CD4-positive, alpha-beta T cell treated with Interleukin-10 for 1 hour (primary cell): ENCODE measurements at regions not wholly inside any gene's neighbourhood (a gene's known extent, or its start where the extent isn't known, plus 50 kb on each side); places are given as distances from the start of the nearest gene placed in this dataset.

Experiments used
- DNase-seq: peaks from one replicate; pipeline ENCODE4 v3.0.0-alpha.2; 2020

DNA sequence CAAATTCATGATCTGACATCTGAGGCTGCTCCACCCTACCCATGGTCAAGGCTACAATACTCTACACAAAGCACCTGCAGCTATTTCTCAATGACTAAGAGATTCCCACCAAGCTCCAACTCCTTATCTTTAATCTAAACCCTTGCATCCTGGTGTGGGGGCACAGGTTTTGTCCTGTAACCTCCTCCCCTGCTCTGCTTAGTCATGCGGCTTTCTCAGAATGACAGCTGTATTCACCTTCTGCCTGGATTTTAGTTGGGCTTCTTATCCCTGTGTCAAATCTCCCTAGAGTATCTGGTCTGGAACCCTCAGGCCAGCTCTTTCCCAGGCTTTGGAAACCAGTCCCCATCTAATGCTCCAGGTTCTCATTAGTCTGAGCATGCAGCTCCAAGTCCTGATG, 159.0 kb downstream of the BARHL2 start:
- no peak for DNase-seq

DNA sequence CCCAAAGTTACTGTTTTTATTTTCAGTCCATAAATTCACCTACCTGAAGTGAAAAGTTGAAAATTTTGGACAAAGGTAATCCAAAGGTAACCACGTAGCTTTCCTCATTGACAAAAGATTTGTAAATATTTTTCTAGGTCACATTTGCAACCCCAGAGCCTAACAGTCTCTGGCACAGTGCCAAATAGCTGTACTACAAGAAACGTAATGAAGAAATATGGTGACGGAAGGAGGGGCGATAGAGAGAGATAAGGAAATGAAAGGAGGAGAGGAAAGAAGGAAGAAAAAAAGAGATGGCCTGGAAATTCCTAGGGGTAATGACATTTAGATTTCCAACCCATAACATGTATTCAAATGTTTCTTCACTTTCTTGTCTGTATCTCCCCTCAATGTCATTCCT, 159.4 kb downstream of the BARHL2 start:
- no peak for DNase-seq

GRCh38 chr1:90550626-90551406, 166.3 kb downstream of the BARHL2 start:
- DNase-seq, result no peak

- no peak for DNase-seq
These were observed 172.7 kb downstream of the BARHL2 start for GRCh38 chr1:90544356-90544755.

DNA sequence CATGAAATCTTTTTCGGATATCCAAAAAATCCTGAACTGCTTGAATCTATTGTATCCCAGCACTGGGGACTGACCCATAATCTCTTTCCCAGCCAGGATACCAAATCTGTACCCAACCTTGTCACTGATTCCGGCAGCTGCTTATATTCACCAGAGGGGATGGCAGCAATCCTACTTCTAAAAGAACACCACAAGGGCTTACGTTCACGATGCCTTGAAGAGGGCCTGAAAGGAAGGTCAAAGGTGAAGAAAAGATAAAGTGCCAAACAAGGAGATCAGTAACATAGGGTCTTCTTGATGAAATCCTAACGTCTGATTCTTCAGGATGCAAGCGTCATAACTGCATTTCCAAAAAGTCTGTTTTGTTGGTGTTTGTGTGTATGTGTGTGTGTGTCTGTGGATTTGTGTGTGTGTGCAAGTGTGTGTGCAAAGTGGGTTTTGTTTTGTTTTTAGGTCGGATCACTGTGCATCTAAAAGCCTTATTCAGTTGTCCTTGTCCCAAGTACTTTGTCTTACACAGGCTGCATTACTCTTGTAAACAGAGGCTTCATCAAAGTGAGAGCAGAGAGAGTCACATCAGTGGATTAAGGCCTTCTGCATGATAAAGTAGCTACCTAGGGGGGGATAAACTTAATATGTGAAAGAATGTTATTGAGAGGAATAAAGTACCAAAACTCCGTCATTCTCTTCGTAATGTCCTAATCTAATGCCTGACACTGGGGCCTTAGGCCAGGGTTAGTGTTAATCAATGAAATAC, 179.3 kb downstream of the BARHL2 start:
- DNase-seq, result no peak

DNA sequence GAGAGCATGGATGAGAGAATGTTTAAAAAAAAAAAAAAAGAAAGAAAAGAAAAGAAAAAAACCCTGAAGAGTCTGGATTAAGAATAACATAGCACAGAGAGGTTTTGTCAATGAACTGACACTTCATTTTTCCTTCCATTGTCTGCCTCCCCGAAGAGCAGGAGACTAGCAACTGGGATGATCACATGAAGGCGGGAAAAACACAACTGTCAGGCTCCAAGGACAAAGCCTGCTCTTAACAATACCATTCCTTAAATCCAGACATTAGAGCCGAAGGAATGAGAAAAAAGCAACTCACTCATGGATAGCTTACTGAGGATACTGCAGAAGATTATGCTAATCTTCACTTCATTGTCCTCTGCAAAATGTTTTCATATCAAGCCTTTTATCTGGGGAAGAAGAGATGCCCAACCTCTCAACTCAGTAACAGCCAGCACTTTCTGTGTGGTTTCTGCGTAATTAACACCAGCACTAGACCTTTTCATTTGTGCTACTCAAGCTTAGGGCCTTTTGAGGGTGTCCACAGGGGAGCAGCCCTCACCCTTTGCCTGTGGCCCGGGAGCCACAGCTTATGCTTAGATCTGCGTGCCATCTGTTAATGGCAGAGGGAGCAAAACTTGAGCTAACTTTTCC, 182.3 kb downstream of the BARHL2 start:
- no peak for DNase-seq

- DNase-seq, result no peak
These were observed 183.0 kb downstream of the BARHL2 start for GRCh38 chr1:90534116-90534515.

GRCh38 chr1:90526954-90527353, 190.1 kb downstream of the BARHL2 start:
- DNase-seq, result no peak

DNA sequence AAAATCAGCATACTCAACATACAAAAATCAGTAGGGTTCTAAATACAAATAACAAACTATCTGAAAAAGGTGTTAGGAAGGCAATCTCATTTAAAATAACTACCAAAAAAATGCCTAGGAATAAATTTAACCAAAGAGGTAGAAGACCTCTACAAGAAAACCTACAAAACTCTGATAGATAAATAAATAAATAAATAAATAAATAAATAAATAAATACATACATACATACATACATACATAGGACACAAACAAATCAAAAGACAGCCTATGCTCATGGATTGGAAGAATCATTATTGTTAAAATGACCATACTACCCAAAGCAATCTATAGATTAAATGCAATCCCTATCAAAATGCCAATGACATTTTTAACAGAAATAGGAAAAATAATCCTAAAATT, 194.7 kb downstream of the BARHL2 start:
- DNase-seq, result no peak

DNA sequence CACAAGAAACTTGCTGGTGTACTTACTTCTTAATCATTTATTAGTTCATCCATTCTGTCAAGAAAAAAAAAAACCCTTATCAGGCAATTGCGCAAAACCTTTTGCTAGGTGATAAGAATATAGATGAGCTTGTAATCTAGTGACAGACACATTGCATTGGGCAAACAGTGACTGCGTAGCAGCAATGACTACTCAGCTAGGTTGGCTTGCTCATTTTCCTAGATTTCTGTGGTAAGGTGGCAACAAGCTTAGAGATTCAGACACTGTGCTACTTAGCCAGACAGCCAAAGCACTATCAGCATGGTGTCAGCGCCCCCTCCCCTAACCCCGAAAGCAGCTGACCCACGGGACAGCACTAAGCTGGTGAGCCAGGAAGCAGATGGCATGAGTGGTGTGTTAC, 203.1 kb downstream of the BARHL2 start:
- DNase-seq, result no peak

- no peak for DNase-seq
These were observed 204.7 kb downstream of the BARHL2 start for GRCh38 chr1:90512441-90512840.

DNA sequence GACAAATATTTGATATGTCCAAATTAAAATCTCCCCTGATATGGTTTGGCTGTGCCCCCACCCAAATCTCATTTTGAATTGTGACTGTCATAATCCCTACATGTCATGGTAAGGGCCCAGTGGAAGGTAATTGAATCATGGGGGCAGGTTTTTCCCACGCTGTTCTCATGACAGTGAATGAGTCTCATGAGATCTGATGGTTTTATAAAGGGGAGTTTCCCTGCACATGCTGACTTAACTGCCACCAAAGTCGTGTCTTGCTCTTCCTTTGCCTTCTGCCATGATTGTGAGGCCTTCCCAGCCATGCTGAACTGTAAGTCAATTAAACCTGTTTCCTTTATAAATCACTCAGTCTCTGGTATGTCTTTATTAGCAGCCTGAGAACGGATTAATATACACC, 207.0 kb downstream of the BARHL2 start:
- DNase-seq, result no peak

DNA sequence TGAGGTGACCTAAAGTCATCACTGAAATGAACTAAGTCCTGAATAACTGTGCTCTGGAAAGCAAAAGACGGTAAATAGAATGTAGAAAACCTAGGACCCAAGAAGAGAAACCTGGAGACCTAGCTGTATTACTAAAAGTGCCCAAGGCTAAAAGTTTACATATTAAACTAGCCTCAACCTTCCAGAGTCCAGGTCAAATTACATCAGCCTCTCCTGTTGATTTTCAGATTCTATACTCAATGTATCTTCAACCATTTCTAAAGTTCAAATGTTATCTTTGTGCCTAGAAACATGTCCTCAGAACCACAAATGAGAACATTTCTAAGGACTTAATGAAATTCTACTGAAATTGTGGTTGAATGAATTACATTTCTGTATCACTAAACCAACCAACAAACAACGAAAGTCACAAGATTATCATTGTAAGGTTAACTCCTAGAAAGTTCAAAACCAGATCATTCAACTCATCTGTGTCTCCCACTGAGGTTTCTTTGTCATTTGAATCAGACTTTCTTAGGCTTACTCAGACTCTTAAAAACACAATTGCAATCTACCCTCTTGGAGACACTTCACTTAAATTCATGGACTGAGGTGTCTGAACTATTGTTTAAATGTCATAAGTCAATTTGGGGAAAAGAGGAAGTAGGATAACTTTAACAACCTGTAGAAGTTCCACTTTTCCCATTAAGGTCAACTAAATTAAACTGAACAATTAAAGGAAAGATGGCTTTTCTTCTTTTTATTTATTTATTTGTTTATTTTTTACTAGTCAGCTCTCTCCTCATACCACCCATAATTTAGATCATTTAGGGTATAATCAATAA, 207.7 kb downstream of the BARHL2 start:
- DNase-seq, result no peak

DNA sequence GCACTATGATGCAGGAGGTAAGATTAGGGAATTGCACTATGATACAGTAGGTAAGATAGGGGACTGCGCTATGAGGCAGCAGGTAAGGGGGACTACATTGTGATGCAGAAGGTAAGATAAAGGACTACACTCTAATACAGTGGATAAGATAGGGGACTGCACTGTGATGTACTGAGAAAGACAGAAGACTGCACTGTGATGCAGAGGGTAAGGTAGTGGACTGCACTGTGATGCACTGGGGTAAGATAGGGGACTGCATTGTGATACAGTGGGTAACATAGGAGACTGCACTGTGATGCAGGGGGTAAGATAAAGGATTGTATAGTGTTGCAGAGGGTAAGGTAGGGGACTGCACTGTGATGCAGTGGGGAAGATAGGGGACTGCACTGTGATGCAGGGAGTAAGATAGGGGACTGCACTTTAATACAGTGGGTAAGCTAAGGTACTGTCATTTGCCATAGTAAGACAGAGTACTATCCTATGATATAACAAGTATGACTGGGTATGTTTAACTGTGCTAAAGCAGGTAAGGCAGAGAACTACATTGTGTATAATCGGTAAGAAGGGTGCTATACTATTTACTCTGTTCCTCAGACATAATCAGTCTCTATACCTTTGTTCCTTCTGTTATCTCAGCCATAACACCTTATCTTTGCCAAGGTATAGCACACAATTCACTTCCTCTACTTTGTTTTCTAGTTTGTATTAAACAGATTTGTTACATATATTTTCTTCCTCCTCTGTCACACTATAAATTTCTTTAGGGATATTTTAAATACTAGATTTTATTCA, 208.5 kb downstream of the BARHL2 start:
- DNase-seq, result no peak

DNA sequence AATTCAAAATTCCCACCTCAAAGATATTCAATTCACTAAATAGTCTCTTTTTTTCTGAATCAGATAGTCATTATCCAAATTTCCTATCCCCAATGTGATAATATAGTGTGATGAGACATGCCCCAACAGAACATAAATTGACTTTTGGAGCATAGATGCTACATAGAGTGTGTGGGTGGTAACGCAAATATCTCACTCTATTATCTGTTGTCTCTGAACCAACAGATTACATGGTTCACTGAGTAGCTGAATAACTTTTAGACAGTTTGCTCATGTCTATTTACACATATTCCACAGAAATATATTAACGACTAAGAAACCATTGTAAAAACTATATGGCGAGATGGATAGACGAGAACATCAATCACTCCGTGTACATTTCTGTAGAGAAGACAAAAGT, 209.9 kb downstream of the BARHL2 start:
- DNase-seq, result no peak

GRCh38 chr1:90505806-90506205, 211.3 kb downstream of the BARHL2 start:
- DNase-seq, result no peak

DNA sequence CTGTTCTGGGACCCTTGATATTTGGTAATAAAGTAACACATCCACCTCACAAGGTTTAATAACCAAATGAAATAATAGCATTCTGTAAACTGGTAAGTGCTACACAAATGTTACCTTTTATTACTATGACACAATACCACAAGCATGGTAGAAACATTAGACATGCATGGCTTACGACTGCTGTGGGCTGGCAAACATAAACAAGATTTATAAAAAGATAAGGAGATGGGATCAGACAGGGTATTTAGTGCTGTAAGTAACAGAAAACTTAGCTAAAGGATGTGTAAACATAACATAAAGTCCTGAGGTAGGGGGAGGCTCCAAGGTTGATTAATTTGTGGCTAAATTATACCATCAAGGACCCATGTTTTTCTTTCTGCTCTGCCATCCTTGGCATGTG, 212.6 kb downstream of the BARHL2 start:
- DNase-seq, result no peak

- no peak for DNase-seq
These were observed 214.4 kb downstream of the BARHL2 start for GRCh38 chr1:90502696-90503095.

- DNase-seq, result no peak
These were observed 214.9 kb downstream of the BARHL2 start for GRCh38 chr1:90502194-90502593.

DNA sequence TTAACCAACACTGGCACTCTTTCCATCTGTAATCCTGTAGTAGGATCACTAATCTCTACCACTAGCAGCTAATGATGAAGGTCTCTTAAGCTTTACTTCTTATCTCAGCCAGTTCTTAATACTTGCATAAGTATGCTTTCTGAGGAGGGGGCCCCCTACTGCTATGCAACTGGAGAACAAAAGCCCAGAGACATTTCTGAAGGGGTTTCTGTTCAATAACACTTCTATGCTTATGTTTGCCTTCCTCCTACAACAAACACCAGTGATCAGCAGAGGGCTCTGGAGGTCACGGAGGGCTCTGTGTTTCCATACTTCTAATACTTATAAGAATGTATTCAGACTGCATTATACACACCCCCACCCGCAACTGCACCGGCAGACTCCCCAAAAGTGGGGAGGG, 215.8 kb downstream of the BARHL2 start:
- DNase-seq, result no peak

GRCh38 chr1:90494748-90495282, 222.3 kb downstream of the BARHL2 start:
- no peak for DNase-seq

DNA sequence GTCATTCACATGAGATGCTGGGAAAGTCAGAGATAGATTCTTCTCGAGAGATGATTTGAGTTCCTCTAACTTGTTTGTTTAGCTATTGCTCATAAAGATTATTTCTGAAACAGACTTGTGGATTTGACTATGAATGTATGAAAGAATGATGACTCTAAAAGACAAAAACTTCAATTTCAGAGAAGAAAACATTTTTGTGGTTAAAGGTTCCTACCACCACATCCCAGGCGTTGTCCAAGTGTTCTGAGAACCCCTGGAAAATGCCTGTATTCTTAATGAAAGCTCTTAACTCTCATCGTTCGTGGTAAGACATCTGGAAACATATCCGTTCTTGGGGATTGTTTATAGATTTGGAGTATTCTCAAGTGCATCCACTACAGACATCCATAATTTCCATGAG, 228.7 kb downstream of the BARHL2 start:
- no peak for DNase-seq
